Stomach (tissue), 8 donors: ENCODE measurements at regions not wholly inside any gene's neighbourhood (a gene's known extent, or its start where the extent isn't known, plus 50 kb on each side); places are given as distances from the start of the nearest gene placed in this dataset.

Source experiments
- DNase-seq, 2 donors: peaks; one replicate each; pipeline versions ENCODE4 v3.0.0 to v3.0.0-alpha.2; 2013 to 2019
- H3K27ac ChIP-seq, 5 donors: fragments of 200-600 bp in 4 of 5; sonication (generic) in 4 of 5; one replicate each; pipeline ENCODE4 v1.5.1; 2013 to 2019; ENCODE audit warnings: mild to moderate bottlenecking in 1 of 5, moderate library complexity in 1 of 5
- H3K27me3 ChIP-seq, 3 donors: fragments of 200-600 bp; sonication (generic); one replicate each; pipeline ENCODE4 v1.5.1; 2017 to 2019; ENCODE audit warnings: mixed run types in 1 of 3
- H3K36me3 ChIP-seq, 4 donors: fragments of 200-600 bp; sonication (generic); 1 replicate in 3 of 4; 2 replicates in 1 of 4; pipeline ENCODE4 v1.5.1; 2016 to 2019
- H3K4me1 ChIP-seq, 4 donors: fragments of 200-600 bp; sonication (generic); one replicate each; pipeline ENCODE4 v1.5.1; 2016 to 2019
- H3K4me3 ChIP-seq, 4 donors: fragments of 200-600 bp; sonication (generic) in 3 of 4; one replicate each; pipeline ENCODE4 v1.5.1; 2016 to 2019; ENCODE audit warnings: mild to moderate bottlenecking in 1 of 4
- H3K9me3 ChIP-seq, 4 donors: fragments of 200-600 bp; sonication (generic); one replicate each; pipeline ENCODE4 v1.5.1; 2016 to 2019
- EP300 ChIP-seq: sonication (generic); formaldehyde crosslinking; IDR thresholded peaks from one replicate; pipeline ENCODE4 v1.6.1; 2017; ENCODE audit warnings: antibody characterized with exemption
- POLR2A ChIP-seq, 4 donors: fragments of 450-650 bp; IDR thresholded peaks; one replicate each; pipeline ENCODE4 v1.6.1; 2016; ENCODE audit warnings: antibody characterized with exemption in 4 of 4, control low read depth in 2 of 4, mild to moderate bottlenecking in 1 of 4, moderate library complexity in 1 of 4
- POLR2AphosphoS5 ChIP-seq, 3 donors: sonication (generic); formaldehyde crosslinking; IDR thresholded peaks; one replicate each; pipeline ENCODE4 v1.6.1; 2016; ENCODE audit warnings: antibody characterized with exemption in 3 of 3
- WGBS, 5 donors: extraction: QIAGEN DNeasy Blood & Tissue Kit in 3 of 5; methylation state at CpG; one replicate each; pipeline versions ENCODE4 v1.1.5 to v1.1.7; 2013 to 2018; 5-methylcytosine and 5-hydroxymethylcytosine counted together
- intact Hi-C: fragments of 100-400 bp; cut with DNase I; formaldehyde crosslinking; loops from one replicate; pipeline ENCODE4 v1.15.1; 2023; ENCODE audit warnings: low total_unique reads
- TF ChIP-seq, protein P1 (sequence below), 7 experiments: fragments of 450-650 bp in 4 of 7; fragments of 200-600 bp in 3 of 7; sonication (generic) in 3 of 7; IDR thresholded peaks; one replicate each; pipeline ENCODE4 v1.5.1; 2016 to 2019; ENCODE audit warnings: antibody characterized with exemption in 7 of 7, control low read depth in 2 of 7, mild to moderate bottlenecking in 1 of 7
- donor health status: healthy with polysubstance abuse.
- donor health status: Bipolar disorder and iron deficiency.
- donor health status: healthy.

GRCh38 chr15:91593067-91593466 lies 260.4 kb upstream of the SLCO3A1 start:
- TF ChIP-seq EP300 (no peak), POLR2AphosphoS5 (IDR thresholded peaks at IDR 0.05) (no peak), POLR2A (IDR thresholded peaks at IDR 0.05) (no peak)
- TF ChIP-seq, protein P1, sequence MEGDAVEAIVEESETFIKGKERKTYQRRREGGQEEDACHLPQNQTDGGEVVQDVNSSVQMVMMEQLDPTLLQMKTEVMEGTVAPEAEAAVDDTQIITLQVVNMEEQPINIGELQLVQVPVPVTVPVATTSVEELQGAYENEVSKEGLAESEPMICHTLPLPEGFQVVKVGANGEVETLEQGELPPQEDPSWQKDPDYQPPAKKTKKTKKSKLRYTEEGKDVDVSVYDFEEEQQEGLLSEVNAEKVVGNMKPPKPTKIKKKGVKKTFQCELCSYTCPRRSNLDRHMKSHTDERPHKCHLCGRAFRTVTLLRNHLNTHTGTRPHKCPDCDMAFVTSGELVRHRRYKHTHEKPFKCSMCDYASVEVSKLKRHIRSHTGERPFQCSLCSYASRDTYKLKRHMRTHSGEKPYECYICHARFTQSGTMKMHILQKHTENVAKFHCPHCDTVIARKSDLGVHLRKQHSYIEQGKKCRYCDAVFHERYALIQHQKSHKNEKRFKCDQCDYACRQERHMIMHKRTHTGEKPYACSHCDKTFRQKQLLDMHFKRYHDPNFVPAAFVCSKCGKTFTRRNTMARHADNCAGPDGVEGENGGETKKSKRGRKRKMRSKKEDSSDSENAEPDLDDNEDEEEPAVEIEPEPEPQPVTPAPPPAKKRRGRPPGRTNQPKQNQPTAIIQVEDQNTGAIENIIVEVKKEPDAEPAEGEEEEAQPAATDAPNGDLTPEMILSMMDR (IDR thresholded peaks at IDR 0.05), result no peak
- H3K9me3 ChIP-seq, result no peaks in the 10 kb centered on the region
- no peaks in the 10 kb centered on the region for H3K4me1 ChIP-seq
- no peak overlapping the region for H3K27ac ChIP-seq
- intact Hi-C loops, result no loop called here
- H3K4me3 ChIP-seq, result no peak overlapping the region
- peaks cover 0 to 3% (median 0%) of the 10 kb centered on the region in 3 donors for H3K27me3 ChIP-seq
- no peak for DNase-seq
- no peaks in the 10 kb centered on the region for H3K36me3 ChIP-seq

DNA sequence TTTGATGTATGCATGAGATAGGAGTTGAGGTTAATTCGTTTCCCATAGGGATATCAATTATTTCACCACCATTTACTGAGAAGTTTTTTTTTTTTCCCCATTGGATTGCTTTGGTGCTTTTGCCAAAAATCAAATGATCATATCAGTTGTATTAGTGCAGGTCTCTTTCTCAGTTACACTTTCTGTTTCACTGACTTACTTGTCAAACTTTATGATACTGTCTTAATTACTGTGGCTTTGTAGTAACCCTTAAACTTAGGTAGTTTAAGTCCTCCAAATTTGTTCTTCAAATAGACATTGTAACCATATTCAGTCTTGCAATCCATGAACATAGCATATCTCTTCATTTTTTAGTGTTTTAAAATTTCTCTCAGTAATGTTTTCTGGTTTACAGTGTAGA lies 259.9 kb upstream of the SLCO3A1 start:
- WGBS, 5 donors, result 51 to 61% (median 57%) methylated on average over 1 of the region's 1 CpG
- Histone ChIP-seq H3K9me3 (no peaks in the 10 kb centered on the region), H3K36me3 (no peaks in the 10 kb centered on the region), H3K27ac (no peak overlapping the region), H3K4me3 (no peak overlapping the region), H3K27me3 (peaks cover 0 to 8% (median 0%) of the 10 kb centered on the region in 3 donors), H3K4me1 (no peaks in the 10 kb centered on the region)
- DNase-seq, result no peak
- intact Hi-C loops, result no loop called here
- TF ChIP-seq POLR2AphosphoS5 (IDR thresholded peaks at IDR 0.05) (no peak), EP300 (no peak), POLR2A (IDR thresholded peaks at IDR 0.05) (no peak)
- TF ChIP-seq, protein P1 (IDR thresholded peaks at IDR 0.05), result no peak

- intact Hi-C loops, result no loop called here
- TF ChIP-seq EP300, result no peak
- WGBS, 5 donors, result 42 to 48% (median 45%) methylated on average over 3 of the region's 3 CpGs
- Histone ChIP-seq H3K27ac (no peak overlapping the region), H3K9me3 (no peaks in the 10 kb centered on the region), H3K4me1 (no peaks in the 10 kb centered on the region), H3K4me3 (no peak overlapping the region), H3K27me3 (peaks cover 0 to 14% (median 0%) of the 10 kb centered on the region in 3 donors), H3K36me3 (no peaks in the 10 kb centered on the region)
- DNase-seq, result no peak
Measured at GRCh38 chr15:91599261-91599660, 254.2 kb upstream of the SLCO3A1 start.

GRCh38 chr15:91603384-91604080 lies 250.0 kb upstream of the SLCO3A1 start:
- no peaks in the 10 kb centered on the region for H3K4me1 ChIP-seq
- WGBS, 5 donors, result 64 to 78% (median 73%) methylated on average over 4 of the region's 4 CpGs
- no peak for DNase-seq
- no peaks in the 10 kb centered on the region for H3K36me3 ChIP-seq
- TF ChIP-seq, protein P1 (IDR thresholded peaks at IDR 0.05), result no peak
- TF ChIP-seq POLR2A (IDR thresholded peaks at IDR 0.05), result no peak
- no peak for TF ChIP-seq POLR2AphosphoS5 (IDR thresholded peaks at IDR 0.05)
- TF ChIP-seq EP300, result no peak
- no peaks in the 10 kb centered on the region for H3K9me3 ChIP-seq
- H3K27ac ChIP-seq, result no peak overlapping the region
- no peak overlapping the region for H3K4me3 ChIP-seq
- H3K27me3 ChIP-seq, result peaks cover 0 to 7% (median 0%) of the 10 kb centered on the region in 3 donors
- intact Hi-C loops, result no loop called here

- intact Hi-C loops, result no loop called here
- H3K4me3 ChIP-seq, result no peak overlapping the region
- no peaks in the 10 kb centered on the region for H3K9me3 ChIP-seq
- no peaks in the 10 kb centered on the region for H3K36me3 ChIP-seq
- 62 to 86% (median 79%) methylated on average over 5 of the region's 5 CpGs for WGBS, 5 donors
- DNase-seq, result no peak
- H3K27me3 ChIP-seq, result peaks cover 0 to 2% (median 0%) of the 10 kb centered on the region in 3 donors
- H3K4me1 ChIP-seq, result no peaks in the 10 kb centered on the region
- no peak for TF ChIP-seq POLR2A (IDR thresholded peaks at IDR 0.05)
- no peak for TF ChIP-seq EP300
- TF ChIP-seq POLR2AphosphoS5 (IDR thresholded peaks at IDR 0.05), result no peak
- TF ChIP-seq, protein P1 (IDR thresholded peaks at IDR 0.05), result no peak
- no peak overlapping the region for H3K27ac ChIP-seq
Measured at GRCh38 chr15:91604122-91604521, 249.4 kb upstream of the SLCO3A1 start.
